ENCODE measurements at regions not wholly inside any gene's neighbourhood (a gene's known extent, or its start where the extent isn't known, plus 50 kb on each side); places are given as distances from the start of the nearest gene placed in this dataset.
"Not testable (repeated sequence)": the region's sequence is repeated elsewhere in the genome, so short reads cannot be mapped to it uniquely, and the experiment has no call there.

GRCh38 chr11:96751807-96752206 is 362.0 kb downstream of the JRKL start:
- in situ Hi-C loops (cut with MboI; ENCODE audit: low pct_unique_long_range_greater_than_20kb, low sequenced_read_pairs): not testable (repeated sequence)

GRCh38 chr11:96752221-96752620 is 362.4 kb downstream of the JRKL start:
- in situ Hi-C loops (cut with MboI; ENCODE audit: low pct_unique_long_range_greater_than_20kb, low sequenced_read_pairs): no loop called here
- no peak for DNase-seq

More at GRCh38 chr11:96751807-96752206, 362.0 kb downstream of the JRKL start:
- not testable (repeated sequence) for DNase-seq

- in situ Hi-C loops (cut with MboI; ENCODE audit: low pct_unique_long_range_greater_than_20kb, low sequenced_read_pairs): no loop called here
- no peak for DNase-seq
Observed at GRCh38 chr11:96753997-96754396, 364.2 kb downstream of the JRKL start.

- in situ Hi-C loops (cut with MboI; ENCODE audit: low pct_unique_long_range_greater_than_20kb, low sequenced_read_pairs): no loop called here
- DNase-seq: no peak
Observed at GRCh38 chr11:96755209-96755608, 365.4 kb downstream of the JRKL start.

- in situ Hi-C loops (cut with MboI; ENCODE audit: low pct_unique_long_range_greater_than_20kb, low sequenced_read_pairs): no loop called here
- DNase-seq: no peak
Observed at GRCh38 chr11:96755752-96756151, 365.9 kb downstream of the JRKL start.

GRCh38 chr11:96758957-96759356 is 369.1 kb downstream of the JRKL start:
- no peak for DNase-seq
- in situ Hi-C loops (cut with MboI; ENCODE audit: low pct_unique_long_range_greater_than_20kb, low sequenced_read_pairs): no loop called here

DNA sequence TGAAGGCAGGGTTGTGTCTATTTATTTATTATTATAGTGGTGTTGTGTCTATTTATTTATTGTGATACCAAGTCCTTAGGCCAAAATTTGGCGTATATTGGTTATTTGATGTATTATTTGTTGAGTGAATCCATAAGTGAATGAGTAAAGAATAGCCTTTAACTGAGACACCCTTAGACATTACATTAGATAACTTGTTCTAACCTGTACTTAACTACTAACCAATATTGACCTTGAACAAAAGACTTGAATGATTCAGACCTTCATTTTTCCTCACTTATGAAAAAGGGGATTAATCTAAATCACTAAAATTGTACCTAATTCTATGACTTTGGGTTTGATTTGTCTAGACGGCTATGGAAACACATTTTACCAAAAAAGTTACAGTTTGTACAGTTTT is 370.5 kb downstream of the JRKL start:
- no peak for DNase-seq
- in situ Hi-C loops (cut with MboI; ENCODE audit: low pct_unique_long_range_greater_than_20kb, low sequenced_read_pairs): no loop called here

DNA sequence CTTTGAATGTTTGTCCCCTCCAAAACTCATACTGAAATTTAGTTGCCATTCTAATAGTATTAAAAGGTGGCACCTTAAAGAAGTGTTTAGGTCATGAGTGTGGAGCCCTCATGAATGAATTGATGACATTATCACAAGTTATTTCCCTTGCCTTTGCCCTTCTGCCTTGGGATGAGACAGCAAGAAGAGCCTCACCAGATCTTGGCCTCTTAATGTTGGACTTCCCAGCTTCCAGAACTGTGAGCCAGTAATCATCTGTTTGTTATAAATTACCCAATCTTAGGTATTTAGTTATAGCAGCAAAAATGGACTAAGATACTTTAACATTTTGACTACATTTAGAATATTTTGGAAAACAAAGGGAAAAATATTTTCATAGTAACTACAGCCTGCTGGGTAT is 371.0 kb downstream of the JRKL start:
- in situ Hi-C loops (cut with MboI; ENCODE audit: low pct_unique_long_range_greater_than_20kb, low sequenced_read_pairs): no loop called here
- no peak for DNase-seq

DNA sequence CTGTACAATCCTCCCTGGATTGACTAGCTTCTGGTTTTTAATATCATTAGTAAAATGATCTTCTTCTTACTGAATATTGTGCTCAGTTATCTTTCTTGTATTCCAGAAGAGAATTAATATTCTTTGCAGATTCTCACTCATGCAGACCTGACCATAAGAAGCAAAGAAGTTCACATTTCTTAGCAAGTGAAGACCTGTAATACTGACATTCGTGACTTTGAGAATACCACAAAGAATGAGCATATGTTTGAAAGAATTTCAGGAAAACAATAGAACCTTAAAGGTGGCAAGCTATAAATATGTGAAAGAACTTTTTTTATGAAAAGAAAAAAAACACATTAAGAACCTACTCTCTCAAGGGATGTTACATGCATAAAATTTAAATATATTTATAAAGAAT is 371.6 kb downstream of the JRKL start:
- DNase-seq: no peak
- in situ Hi-C loops (cut with MboI; ENCODE audit: low pct_unique_long_range_greater_than_20kb, low sequenced_read_pairs): no loop called here

DNA sequence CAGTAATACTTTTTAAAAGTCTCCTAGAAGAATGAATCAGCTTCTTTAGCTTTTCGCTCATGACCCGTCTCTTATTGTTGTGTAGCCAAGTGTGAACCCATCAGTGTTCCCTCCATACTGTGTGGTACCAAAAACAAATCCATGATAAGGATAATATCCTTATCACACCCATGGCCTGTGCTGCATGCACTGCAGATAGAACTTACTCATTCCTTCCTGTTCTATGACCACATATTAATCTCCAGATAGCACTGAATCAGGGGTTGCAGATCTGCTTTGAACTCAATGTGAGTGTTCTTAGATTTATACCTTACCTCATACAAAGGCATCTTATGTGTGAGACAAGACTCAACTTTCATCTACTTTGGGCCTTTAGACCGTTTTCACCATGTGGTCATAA is 373.4 kb downstream of the JRKL start:
- DNase-seq: no peak
- in situ Hi-C loops (cut with MboI; ENCODE audit: low pct_unique_long_range_greater_than_20kb, low sequenced_read_pairs): no loop called here

DNA sequence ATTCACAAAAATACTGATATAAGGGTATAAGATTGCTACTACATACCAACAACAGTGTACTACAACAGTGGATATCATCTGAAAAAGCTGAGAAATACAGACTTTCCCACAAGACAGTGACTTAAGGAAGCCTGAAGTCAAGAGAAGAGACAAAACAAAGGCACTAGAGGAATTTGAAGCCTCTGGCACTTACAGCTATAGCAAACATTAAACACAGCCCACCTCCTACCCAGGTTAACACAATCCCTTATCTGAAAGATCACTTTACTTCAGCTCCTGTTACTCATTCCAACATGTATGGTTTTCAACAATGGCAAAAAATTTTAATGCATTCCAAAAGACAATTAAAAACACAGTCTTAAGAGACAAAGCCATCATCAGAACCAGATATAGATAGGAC is 388.5 kb downstream of the JRKL start:
- no peak for DNase-seq
- in situ Hi-C loops (cut with MboI; ENCODE audit: low pct_unique_long_range_greater_than_20kb, low sequenced_read_pairs): no loop called here

DNA sequence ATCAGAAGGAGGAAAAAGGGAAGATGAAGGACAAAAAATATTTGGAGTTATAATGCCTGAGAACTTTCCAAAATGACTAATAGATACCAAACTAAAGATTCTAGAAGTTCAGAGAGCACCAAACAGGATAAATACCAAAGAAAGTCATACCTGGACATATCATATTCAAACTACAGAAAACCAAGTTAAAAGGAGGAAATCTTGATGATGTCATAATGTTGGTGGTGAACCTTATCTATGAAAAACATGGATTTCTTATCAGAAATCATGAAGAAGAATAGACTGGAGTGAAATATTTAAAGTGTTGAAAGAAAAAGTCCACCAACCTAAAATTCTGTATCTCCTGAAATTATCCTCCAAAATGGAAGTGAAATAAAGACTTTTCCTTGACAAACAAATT is 389.2 kb downstream of the JRKL start:
- in situ Hi-C loops (cut with MboI; ENCODE audit: low pct_unique_long_range_greater_than_20kb, low sequenced_read_pairs): no loop called here
- no peak for DNase-seq

- DNase-seq: no peak
- in situ Hi-C loops (cut with MboI; ENCODE audit: low pct_unique_long_range_greater_than_20kb, low sequenced_read_pairs): no loop called here
Observed at GRCh38 chr11:96781082-96781481, 391.3 kb downstream of the JRKL start.

DNA sequence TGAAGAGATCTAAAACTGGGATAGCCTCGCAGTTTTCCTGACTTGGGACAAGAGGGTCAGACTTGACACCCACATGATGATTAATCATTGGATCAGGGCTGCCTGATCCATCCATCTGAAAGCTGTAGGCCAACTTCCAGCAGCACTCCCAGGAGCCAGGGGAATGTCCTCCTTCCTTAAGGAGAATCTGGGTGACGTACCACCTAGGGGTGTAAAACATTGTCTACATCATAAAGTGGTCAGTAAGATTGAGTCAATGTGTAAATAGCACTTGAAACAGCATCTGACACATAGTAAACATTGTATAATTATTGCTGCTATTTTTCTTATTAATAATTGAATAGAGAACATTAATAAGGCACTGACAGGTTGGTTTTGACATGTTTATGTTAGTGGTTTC is 392.8 kb downstream of the JRKL start:
- in situ Hi-C loops (cut with MboI; ENCODE audit: low pct_unique_long_range_greater_than_20kb, low sequenced_read_pairs): no loop called here
- no peak for DNase-seq

DNA sequence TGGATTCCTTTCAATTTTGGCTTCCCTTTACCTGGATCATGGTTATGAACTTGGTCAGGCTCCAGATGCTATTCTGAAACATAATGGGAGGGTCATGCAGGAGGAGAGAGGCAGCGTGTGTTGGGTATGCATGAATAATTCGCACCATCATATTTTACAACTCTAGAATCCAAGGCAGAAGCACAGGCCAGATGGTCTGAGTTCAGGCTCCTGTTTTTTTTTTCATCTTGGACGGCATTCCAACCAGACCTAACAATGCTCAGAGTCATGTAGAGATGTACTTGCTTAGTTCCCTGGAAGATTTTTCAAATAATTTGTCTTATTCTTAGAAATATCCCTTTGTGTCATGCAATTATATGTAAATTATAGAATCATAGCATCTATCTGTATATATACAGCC is 393.5 kb downstream of the JRKL start:
- in situ Hi-C loops (cut with MboI; ENCODE audit: low pct_unique_long_range_greater_than_20kb, low sequenced_read_pairs): no loop called here
- no peak for DNase-seq

- no peak for DNase-seq
- in situ Hi-C loops (cut with MboI; ENCODE audit: low pct_unique_long_range_greater_than_20kb, low sequenced_read_pairs): no loop called here
Observed at GRCh38 chr11:96785073-96785472, 395.3 kb downstream of the JRKL start.

DNA sequence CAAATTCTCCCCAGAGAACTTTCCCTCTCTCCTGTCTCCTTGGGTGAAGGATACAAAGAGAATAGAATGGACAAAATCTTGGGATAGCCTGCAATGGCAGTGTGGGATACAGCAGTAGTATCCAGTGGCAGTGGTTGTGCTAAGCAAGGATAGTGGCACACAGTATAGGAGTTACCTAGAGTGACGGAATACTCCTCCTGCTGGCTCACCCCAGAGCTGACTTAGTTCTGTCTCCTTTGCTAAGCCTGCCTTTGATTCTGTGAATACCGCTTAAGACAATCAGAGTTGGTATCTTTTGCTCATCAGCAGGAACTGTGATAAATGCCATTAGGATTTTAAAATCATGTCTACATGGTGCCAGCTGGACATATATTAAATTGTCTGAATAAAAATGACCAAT is 404.3 kb downstream of the JRKL start:
- in situ Hi-C loops (cut with MboI; ENCODE audit: low pct_unique_long_range_greater_than_20kb, low sequenced_read_pairs): no loop called here
- no peak for DNase-seq

- no peak for DNase-seq
- in situ Hi-C loops (cut with MboI; ENCODE audit: low pct_unique_long_range_greater_than_20kb, low sequenced_read_pairs): no loop called here
Observed at GRCh38 chr11:96798445-96798844, 408.6 kb downstream of the JRKL start.

GRCh38 chr11:96815236-96815635 is 425.4 kb downstream of the JRKL start:
- in situ Hi-C loops (cut with MboI; ENCODE audit: low pct_unique_long_range_greater_than_20kb, low sequenced_read_pairs): no loop called here
- no peak for DNase-seq

GRCh38 chr11:96817482-96818399 is 427.9 kb downstream of the JRKL start:
- no peak for DNase-seq
- in situ Hi-C loops (cut with MboI; ENCODE audit: low pct_unique_long_range_greater_than_20kb, low sequenced_read_pairs): no loop called here

GRCh38 chr11:96827164-96827563 is 437.4 kb downstream of the JRKL start:
- in situ Hi-C loops (cut with MboI; ENCODE audit: low pct_unique_long_range_greater_than_20kb, low sequenced_read_pairs): no loop called here
- no peak for DNase-seq

All from KBM-7 (cell line).